Panc1 (cell line): ENCODE measurements at regions not wholly inside any gene's neighbourhood (a gene's known extent, or its start where the extent isn't known, plus 50 kb on each side); places are given as distances from the start of the nearest gene placed in this dataset.

Source experiments
- POLR2AphosphoS5 ChIP-seq: IDR thresholded peaks from 2 replicates; pipeline ENCODE4 v1.6.1; 2012; ENCODE audit warnings: mild to moderate bottlenecking, low read depth, low read length, moderate library complexity
- SIN3A ChIP-seq: IDR thresholded peaks from 2 replicates; pipeline ENCODE4 v1.6.1; 2012; ENCODE audit warnings: low read depth, mild to moderate bottlenecking, low read length, moderate library complexity, borderline replicate concordance; ENCODE audit not compliant: insufficient read depth
- TCF7L2 ChIP-seq: IDR thresholded peaks from 2 replicates; pipeline ENCODE4 v1.6.1; 2011; ENCODE audit warnings: mild to moderate bottlenecking, low read depth, low read length, inconsistent platforms
- TF ChIP-seq, protein P1 (sequence below): fragments of 450-650 bp; IDR thresholded peaks from 2 replicates; pipeline ENCODE4 v1.5.1; 2017; ENCODE audit warnings: mild to moderate bottlenecking
- TF ChIP-seq, protein P2 (sequence below), 2 experiments: IDR thresholded peaks; 2 replicates each; pipeline ENCODE4 v1.6.1; 2011 to 2012; ENCODE audit warnings: low read depth in 2 of 2, control low read depth in 1 of 2, low read length in 1 of 2, mild to moderate bottlenecking in 1 of 2, moderate library complexity in 1 of 2; ENCODE audit not compliant: insufficient read depth in 1 of 2

- TF ChIP-seq, protein P1, sequence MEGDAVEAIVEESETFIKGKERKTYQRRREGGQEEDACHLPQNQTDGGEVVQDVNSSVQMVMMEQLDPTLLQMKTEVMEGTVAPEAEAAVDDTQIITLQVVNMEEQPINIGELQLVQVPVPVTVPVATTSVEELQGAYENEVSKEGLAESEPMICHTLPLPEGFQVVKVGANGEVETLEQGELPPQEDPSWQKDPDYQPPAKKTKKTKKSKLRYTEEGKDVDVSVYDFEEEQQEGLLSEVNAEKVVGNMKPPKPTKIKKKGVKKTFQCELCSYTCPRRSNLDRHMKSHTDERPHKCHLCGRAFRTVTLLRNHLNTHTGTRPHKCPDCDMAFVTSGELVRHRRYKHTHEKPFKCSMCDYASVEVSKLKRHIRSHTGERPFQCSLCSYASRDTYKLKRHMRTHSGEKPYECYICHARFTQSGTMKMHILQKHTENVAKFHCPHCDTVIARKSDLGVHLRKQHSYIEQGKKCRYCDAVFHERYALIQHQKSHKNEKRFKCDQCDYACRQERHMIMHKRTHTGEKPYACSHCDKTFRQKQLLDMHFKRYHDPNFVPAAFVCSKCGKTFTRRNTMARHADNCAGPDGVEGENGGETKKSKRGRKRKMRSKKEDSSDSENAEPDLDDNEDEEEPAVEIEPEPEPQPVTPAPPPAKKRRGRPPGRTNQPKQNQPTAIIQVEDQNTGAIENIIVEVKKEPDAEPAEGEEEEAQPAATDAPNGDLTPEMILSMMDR, result no peak
- TF ChIP-seq, protein P2, sequence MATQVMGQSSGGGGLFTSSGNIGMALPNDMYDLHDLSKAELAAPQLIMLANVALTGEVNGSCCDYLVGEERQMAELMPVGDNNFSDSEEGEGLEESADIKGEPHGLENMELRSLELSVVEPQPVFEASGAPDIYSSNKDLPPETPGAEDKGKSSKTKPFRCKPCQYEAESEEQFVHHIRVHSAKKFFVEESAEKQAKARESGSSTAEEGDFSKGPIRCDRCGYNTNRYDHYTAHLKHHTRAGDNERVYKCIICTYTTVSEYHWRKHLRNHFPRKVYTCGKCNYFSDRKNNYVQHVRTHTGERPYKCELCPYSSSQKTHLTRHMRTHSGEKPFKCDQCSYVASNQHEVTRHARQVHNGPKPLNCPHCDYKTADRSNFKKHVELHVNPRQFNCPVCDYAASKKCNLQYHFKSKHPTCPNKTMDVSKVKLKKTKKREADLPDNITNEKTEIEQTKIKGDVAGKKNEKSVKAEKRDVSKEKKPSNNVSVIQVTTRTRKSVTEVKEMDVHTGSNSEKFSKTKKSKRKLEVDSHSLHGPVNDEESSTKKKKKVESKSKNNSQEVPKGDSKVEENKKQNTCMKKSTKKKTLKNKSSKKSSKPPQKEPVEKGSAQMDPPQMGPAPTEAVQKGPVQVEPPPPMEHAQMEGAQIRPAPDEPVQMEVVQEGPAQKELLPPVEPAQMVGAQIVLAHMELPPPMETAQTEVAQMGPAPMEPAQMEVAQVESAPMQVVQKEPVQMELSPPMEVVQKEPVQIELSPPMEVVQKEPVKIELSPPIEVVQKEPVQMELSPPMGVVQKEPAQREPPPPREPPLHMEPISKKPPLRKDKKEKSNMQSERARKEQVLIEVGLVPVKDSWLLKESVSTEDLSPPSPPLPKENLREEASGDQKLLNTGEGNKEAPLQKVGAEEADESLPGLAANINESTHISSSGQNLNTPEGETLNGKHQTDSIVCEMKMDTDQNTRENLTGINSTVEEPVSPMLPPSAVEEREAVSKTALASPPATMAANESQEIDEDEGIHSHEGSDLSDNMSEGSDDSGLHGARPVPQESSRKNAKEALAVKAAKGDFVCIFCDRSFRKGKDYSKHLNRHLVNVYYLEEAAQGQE (IDR thresholded peaks at IDR 0.05; ENCODE audit: insufficient read depth in 1 of 2, low read depth in 2 of 2, low read length in 1 of 2), result no peak
- TF ChIP-seq POLR2AphosphoS5 (no peak), TCF7L2 (no peak), SIN3A (no peak)
Measured at GRCh38 chr12:127239781-127240180, 1027.2 kb upstream of the TMEM132C start.
